B cell (primary cell): ENCODE measurements at regions not wholly inside any gene's neighbourhood (a gene's known extent, or its start where the extent isn't known, plus 50 kb on each side); places are given as distances from the start of the nearest gene placed in this dataset.

ENCODE experiments used
- ATAC-seq: fragments of 200-7000 bp; cut with Tn5 transposase; one replicate; pipeline ENCODE4 v1.10.0; 2021; ENCODE audit warnings: low read depth, mild to moderate bottlenecking, moderate number of reproducible peaks, moderate library complexity
- CTCF ChIA-PET: fragments of 350-600 bp; sonication (Branson Sonifier 250); formaldehyde crosslinking; loops from one replicate; lab custom pipeline; 2021; ENCODE audit warnings: antibody characterized with exemption, inconsistent platforms; lab: Charles Lee
- POLR2A ChIA-PET: fragments of 350-600 bp; sonication (Branson Sonifier 250); formaldehyde crosslinking; loops from one replicate; lab custom pipeline; 2021; ENCODE audit warnings: antibody characterized with exemption; lab: Charles Lee
- DNase-seq: peaks from one replicate; pipeline ENCODE4 v3.0.0; 2013
- H2AFZ ChIP-seq: 2 replicates; pipeline ENCODE4 v1.6.1; 2012; ENCODE audit warnings: mild to moderate bottlenecking, low read depth, low read length; ENCODE audit not compliant: insufficient read depth, poor library complexity, severe bottlenecking
- H3K27ac ChIP-seq, 2 donors: 1 replicate in 1 of 2; 2 replicates in 1 of 2; pipeline ENCODE4 v1.5.1; 2012 to 2013; ENCODE audit warnings: low read length in 2 of 2, mild to moderate bottlenecking in 2 of 2, moderate library complexity in 1 of 2
- H3K27me3 ChIP-seq, 4 experiments: fragments of 200-600 bp in 1 of 4; sonication (generic) in 1 of 4; replicated peaks in 1 of 4; 1 replicate in 2 of 4; 2 replicates in 2 of 4; pipeline versions ENCODE4 v1.6.1 to v1.7.0; 2013 to 2016; ENCODE audit warnings: low read length in 3 of 4, mild to moderate bottlenecking in 2 of 4, mixed read lengths in 1 of 4, moderate library complexity in 1 of 4; ENCODE audit not compliant: insufficient read depth in 4 of 4, control insufficient read depth in 3 of 4; ENCODE audit errors: control extremely low read depth in 1 of 4
- H3K36me3 ChIP-seq, 2 experiments: replicated peaks in 1 of 2; 1 replicate in 1 of 2; 2 replicates in 1 of 2; pipeline versions ENCODE4 v1.6.1 to v1.7.1; 2013; ENCODE audit warnings: low read length in 1 of 2; ENCODE audit not compliant: insufficient read depth in 2 of 2, control insufficient read depth in 1 of 2; ENCODE audit errors: control extremely low read depth in 1 of 2, extremely low read depth in 1 of 2
- H3K4me1 ChIP-seq, 2 donors: fragments of 200-600 bp in 1 of 2; sonication (generic) in 1 of 2; 1 replicate in 1 of 2; 2 replicates in 1 of 2; pipeline versions ENCODE4 v1.5.1 to v1.6.1; 2013 to 2017; ENCODE audit warnings: low read length in 2 of 2; ENCODE audit not compliant: control insufficient read depth in 2 of 2, insufficient read depth in 2 of 2
- H3K4me2 ChIP-seq: replicated peaks from 2 replicates; pipeline ENCODE3; 2012; ENCODE audit warnings: mild to moderate bottlenecking, low read depth, low read length; ENCODE audit not compliant: poor library complexity, severe bottlenecking
- H3K4me3 ChIP-seq, 5 experiments: fragments of 200-600 bp in 1 of 5; sonication (generic) in 1 of 5; 1 replicate in 3 of 5; 2 replicates in 2 of 5; pipeline versions ENCODE4 v1.5.1 to v1.7.0; 2011 to 2016; ENCODE audit warnings: low read length in 4 of 5, mild to moderate bottlenecking in 4 of 5, low read depth in 2 of 5, control low read depth in 1 of 5, moderate library complexity in 1 of 5; ENCODE audit not compliant: insufficient read depth in 1 of 5; ENCODE audit errors: control extremely low read depth in 1 of 5, extremely low read depth in 1 of 5
- H3K79me2 ChIP-seq: fragments of 200-600 bp; sonication (generic); one replicate; pipeline ENCODE4 v1.6.0; 2016; ENCODE audit warnings: low read length; ENCODE audit not compliant: control insufficient read depth, insufficient read depth
- H3K9ac ChIP-seq: fragments of 200-600 bp; sonication (generic); 2 replicates; pipeline ENCODE4 v1.6.1; 2017; ENCODE audit warnings: mild to moderate bottlenecking, low read length, moderate library complexity
- H3K9me3 ChIP-seq, 3 donors: one replicate each; pipeline versions ENCODE4 v1.6.1 to v1.7.1; 2013; ENCODE audit warnings: low read length in 2 of 3; ENCODE audit not compliant: control insufficient read depth in 2 of 3, insufficient read depth in 1 of 3; ENCODE audit errors: control extremely low read depth in 1 of 3
- H4K20me1 ChIP-seq: 2 replicates; pipeline ENCODE4 v1.6.0; 2012; ENCODE audit warnings: mild to moderate bottlenecking, low read length; ENCODE audit not compliant: insufficient read depth, control insufficient read depth, poor library complexity, severe bottlenecking
- H3K27ac Mint-ChIP-seq: one replicate; pipeline ENCODE4 v1.8.0; 2021; ENCODE audit warnings: mixed read lengths
- H3K27me3 Mint-ChIP-seq: one replicate; pipeline ENCODE4 v1.8.0; 2021; ENCODE audit warnings: mixed read lengths
- H3K4me1 Mint-ChIP-seq: one replicate; pipeline ENCODE4 v1.8.0; 2021; ENCODE audit warnings: mixed read lengths
- H3K4me3 Mint-ChIP-seq: one replicate; pipeline ENCODE4 v1.8.0; 2021; ENCODE audit warnings: mixed read lengths
- H3K9me3 Mint-ChIP-seq: one replicate; pipeline ENCODE4 v1.8.0; 2022; ENCODE audit warnings: mixed read lengths; ENCODE audit not compliant: insufficient read depth
- EZH2 ChIP-seq: IDR thresholded peaks from 2 replicates; pipeline ENCODE4 v1.6.1; 2012; ENCODE audit warnings: borderline replicate concordance, low read depth, mild to moderate bottlenecking, moderate library complexity, low read length; ENCODE audit not compliant: insufficient read depth, poor library complexity, severe bottlenecking
- WGBS: methylation state at CpG from one replicate; pipeline ENCODE4 v1.1.5; 2013; ENCODE audit warnings: missing lambda C conversion rate; ENCODE audit not compliant: insufficient coverage; 5-methylcytosine and 5-hydroxymethylcytosine counted together
- intact Hi-C: fragments of 100-400 bp; cut with micrococcal nuclease; formaldehyde crosslinking; loops from one replicate; pipeline ENCODE4 v1.10.0; 2022
- TF ChIP-seq, protein P1 (sequence below): fragments of 200-600 bp; IDR thresholded peaks from one replicate; pipeline ENCODE4 v1.8.0; 2022; ENCODE audit warnings: antibody characterized with exemption, mild to moderate bottlenecking

DNA sequence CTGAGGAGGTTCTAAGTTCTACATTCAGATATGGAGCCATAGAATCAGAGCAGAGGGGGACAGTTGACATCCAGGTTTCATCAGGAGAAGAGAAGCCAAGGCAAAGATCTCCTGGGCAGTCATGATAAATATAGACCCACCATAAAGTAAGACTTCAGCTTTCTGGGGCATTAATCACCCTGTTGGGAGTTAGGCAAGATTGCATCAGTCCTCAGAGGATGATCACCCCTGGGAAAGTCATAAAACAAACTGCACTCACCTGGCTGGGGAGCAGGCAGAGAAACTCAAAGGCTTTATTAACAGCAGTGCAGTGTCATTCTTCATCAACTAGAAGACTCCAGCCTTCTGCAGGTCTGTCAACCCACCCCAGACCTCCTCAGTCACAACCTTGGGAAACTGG, 301.3 kb upstream of the JARID2 start:
- no peak for TF ChIP-seq EZH2
- TF ChIP-seq, protein P1, sequence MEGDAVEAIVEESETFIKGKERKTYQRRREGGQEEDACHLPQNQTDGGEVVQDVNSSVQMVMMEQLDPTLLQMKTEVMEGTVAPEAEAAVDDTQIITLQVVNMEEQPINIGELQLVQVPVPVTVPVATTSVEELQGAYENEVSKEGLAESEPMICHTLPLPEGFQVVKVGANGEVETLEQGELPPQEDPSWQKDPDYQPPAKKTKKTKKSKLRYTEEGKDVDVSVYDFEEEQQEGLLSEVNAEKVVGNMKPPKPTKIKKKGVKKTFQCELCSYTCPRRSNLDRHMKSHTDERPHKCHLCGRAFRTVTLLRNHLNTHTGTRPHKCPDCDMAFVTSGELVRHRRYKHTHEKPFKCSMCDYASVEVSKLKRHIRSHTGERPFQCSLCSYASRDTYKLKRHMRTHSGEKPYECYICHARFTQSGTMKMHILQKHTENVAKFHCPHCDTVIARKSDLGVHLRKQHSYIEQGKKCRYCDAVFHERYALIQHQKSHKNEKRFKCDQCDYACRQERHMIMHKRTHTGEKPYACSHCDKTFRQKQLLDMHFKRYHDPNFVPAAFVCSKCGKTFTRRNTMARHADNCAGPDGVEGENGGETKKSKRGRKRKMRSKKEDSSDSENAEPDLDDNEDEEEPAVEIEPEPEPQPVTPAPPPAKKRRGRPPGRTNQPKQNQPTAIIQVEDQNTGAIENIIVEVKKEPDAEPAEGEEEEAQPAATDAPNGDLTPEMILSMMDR: no peak
- no peak overlapping the region for H3K4me3 Mint-ChIP-seq
- Histone ChIP-seq H3K79me2 (no peaks in the 10 kb centered on the region), H3K4me3 (no peak overlapping the region), H3K4me1 (peaks cover 6 to 7% of the 10 kb centered on the region in 2 donors), H3K9me3 (peaks cover 0 to 5% (median 0%) of the 10 kb centered on the region in 3 donors), H2AFZ (no peak overlapping the region), H4K20me1 (no peaks in the 10 kb centered on the region), H3K27me3 (no peaks in the 10 kb centered on the region), H3K9ac (no peak overlapping the region), H3K36me3 (no peaks in the 10 kb centered on the region), H3K4me2 (no peak overlapping the region), H3K27ac (no peak overlapping the region)
- H3K27me3 Mint-ChIP-seq: peaks cover 4% of the 10 kb centered on the region
- ATAC-seq: no peak
- no peaks in the 10 kb centered on the region for H3K9me3 Mint-ChIP-seq
- ChIA-PET CTCF (no interaction called here), POLR2A (no interaction called here)
- intact Hi-C loops: no loop called here
- DNase-seq: no peak
- no peak overlapping the region for H3K27ac Mint-ChIP-seq
- peaks cover 15% of the 10 kb centered on the region for H3K4me1 Mint-ChIP-seq

DNA sequence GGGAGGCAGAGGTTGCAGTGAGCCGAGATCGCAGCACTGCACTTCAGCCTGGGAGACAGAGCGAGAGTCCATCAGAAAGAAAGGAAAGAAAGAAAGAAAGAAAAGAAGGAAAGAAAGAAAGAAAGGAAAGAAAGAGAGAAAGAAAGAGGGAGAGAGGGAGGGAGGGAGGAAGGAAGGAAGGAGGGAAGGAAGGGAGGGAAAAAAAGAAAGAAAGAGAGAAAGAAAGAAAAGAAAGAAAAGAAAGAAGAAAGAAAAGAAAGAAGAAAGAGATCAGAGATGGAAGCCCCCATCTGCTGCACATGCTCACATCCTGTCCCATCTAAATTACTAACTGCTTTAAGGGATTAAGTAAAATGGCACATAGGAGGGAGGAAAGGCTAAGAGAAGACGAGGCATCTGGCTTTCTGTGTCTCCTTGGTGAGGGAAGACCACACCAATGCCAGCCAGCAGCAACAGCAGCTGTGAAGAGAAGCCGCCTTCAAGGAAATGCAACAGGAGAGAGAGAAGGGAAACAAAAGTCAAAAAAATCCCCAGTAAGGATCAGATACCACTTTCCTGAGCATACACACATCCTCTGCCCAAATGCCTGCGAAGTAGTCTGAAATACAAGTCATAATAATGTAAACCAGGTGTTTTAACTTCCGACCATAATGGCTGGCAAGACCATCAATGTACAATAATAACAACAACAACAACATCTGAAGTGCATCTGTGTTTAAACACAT, 300.2 kb upstream of the JARID2 start:
- H3K4me3 Mint-ChIP-seq: no peak overlapping the region
- no peaks in the 10 kb centered on the region for H3K79me2 ChIP-seq
- TF ChIP-seq, protein P1: no peak
- TF ChIP-seq EZH2: no peak
- H2AFZ ChIP-seq: no peak overlapping the region
- 92% methylated on average over 3 of the region's 7 CpGs for WGBS
- peaks cover 0 to 5% (median 0%) of the 10 kb centered on the region in 3 donors for H3K9me3 ChIP-seq
- ChIA-PET POLR2A (no interaction called here), CTCF (no interaction called here)
- H3K36me3 ChIP-seq: no peaks in the 10 kb centered on the region
- H3K4me2 ChIP-seq: no peak overlapping the region
- H3K27me3 Mint-ChIP-seq: peaks cover 4% of the 10 kb centered on the region
- H3K9me3 Mint-ChIP-seq: no peaks in the 10 kb centered on the region
- intact Hi-C loops: no loop called here
- H4K20me1 ChIP-seq: no peaks in the 10 kb centered on the region
- no peaks in the 10 kb centered on the region for H3K27me3 ChIP-seq
- no peak overlapping the region for H3K9ac ChIP-seq
- H3K4me3 ChIP-seq: no peak overlapping the region
- H3K4me1 ChIP-seq: peaks cover 6 to 7% of the 10 kb centered on the region in 2 donors
- DNase-seq: no peak
- H3K27ac Mint-ChIP-seq: no peak overlapping the region
- H3K27ac ChIP-seq: no peak overlapping the region
- peaks cover 15% of the 10 kb centered on the region for H3K4me1 Mint-ChIP-seq
- ATAC-seq: no peak
